Sigmoid colon (tissue), 4 donors: ENCODE measurements at regions not wholly inside any gene's neighbourhood (a gene's known extent, or its start where the extent isn't known, plus 50 kb on each side); places are given as distances from the start of the nearest gene placed in this dataset.

Experiments
- CTCF ChIP-seq, 4 experiments: fragments of 450-650 bp in 3 of 4; fragments of 200-600 bp in 1 of 4; IDR thresholded peaks; one replicate each; pipeline ENCODE4 v1.5.1; 2016 to 2019; ENCODE audit warnings: antibody characterized with exemption in 4 of 4, mild to moderate bottlenecking in 3 of 4, moderate library complexity in 2 of 4
- POLR2A ChIP-seq, 2 donors: fragments of 450-650 bp; IDR thresholded peaks; one replicate each; pipeline ENCODE4 v1.6.1; 2016; ENCODE audit warnings: antibody characterized with exemption in 2 of 2, mild to moderate bottlenecking in 2 of 2, moderate library complexity in 2 of 2
- POLR2AphosphoS5 ChIP-seq, 4 donors: sonication (generic); formaldehyde crosslinking; IDR thresholded peaks; one replicate each; pipeline ENCODE4 v1.6.1; 2017; ENCODE audit warnings: antibody characterized with exemption in 4 of 4

- TF ChIP-seq POLR2AphosphoS5 (IDR thresholded peaks at IDR 0.05): no peak
- no peak for TF ChIP-seq POLR2A (IDR thresholded peaks at IDR 0.05)
- no peak for TF ChIP-seq CTCF (IDR thresholded peaks at IDR 0.05)
Measured at GRCh38 chr14:104240434-104241157, 102.2 kb downstream of the KIF26A start.
